ENCODE measurements at regions not wholly inside any gene's neighbourhood (a gene's known extent, or its start where the extent isn't known, plus 50 kb on each side); places are given as distances from the start of the nearest gene placed in this dataset.

GRCh38 chr9:107163370-107163769 is 119.7 kb upstream of the RAD23B start:
- no peak for DNase-seq (ENCODE audit: low read depth in 2 of 2)

DNA sequence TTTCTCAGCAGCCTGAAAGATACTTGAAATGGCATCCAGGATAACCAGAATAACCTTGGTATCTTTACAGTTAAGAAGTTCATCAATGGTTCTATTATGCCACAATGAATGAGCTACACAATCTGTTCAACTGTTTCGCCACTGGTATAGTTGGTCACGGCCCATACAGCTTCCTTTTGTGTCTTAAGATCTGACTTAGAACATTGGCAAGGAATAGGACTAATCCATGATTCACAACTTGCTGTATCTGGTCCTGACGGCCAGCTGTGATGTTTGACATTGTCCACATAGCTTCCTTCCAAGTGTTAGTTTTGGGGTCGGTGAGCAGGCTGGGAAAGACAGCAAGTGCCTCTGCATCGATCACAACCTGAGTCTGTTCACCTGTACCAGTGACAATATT is 113.3 kb upstream of the RAD23B start:
- no peak for DNase-seq (ENCODE audit: low read depth in 2 of 2)

- no peak for DNase-seq (ENCODE audit: low read depth in 2 of 2)
Observed at GRCh38 chr9:107170801-107171200, 112.3 kb upstream of the RAD23B start.

GRCh38 chr9:107172160-107172978 is 110.7 kb upstream of the RAD23B start:
- peak; percentile 11 to 14 for DNase-seq (ENCODE audit: low read depth in 2 of 2)

DNA sequence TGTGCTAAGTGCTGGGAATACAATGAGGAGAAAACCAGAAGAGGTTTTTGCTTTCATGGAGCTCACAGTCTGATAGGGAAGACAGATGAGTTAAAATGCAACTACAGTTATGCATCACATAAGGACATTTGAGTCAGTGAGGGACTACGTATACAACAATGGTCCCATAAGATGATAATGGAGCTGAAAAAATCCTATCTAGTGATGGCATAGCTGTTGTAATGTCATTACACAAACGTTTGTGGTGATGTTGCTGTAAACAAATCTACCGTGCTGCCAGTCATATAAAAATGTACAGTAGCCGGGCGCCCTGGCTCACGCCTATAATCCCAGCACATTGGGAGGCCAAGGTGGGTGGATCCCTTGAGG is 110.1 kb upstream of the RAD23B start:
- no peak for DNase-seq (ENCODE audit: low read depth in 2 of 2)

GRCh38 chr9:107173422-107174180 is 109.5 kb upstream of the RAD23B start:
- no peak for DNase-seq (ENCODE audit: low read depth in 2 of 2)

GRCh38 chr9:107174441-107174840 is 108.6 kb upstream of the RAD23B start:
- no peak for DNase-seq (ENCODE audit: low read depth in 2 of 2)

- no peak for DNase-seq (ENCODE audit: low read depth in 2 of 2)
Observed at GRCh38 chr9:107175041-107175440, 108.0 kb upstream of the RAD23B start.

DNA sequence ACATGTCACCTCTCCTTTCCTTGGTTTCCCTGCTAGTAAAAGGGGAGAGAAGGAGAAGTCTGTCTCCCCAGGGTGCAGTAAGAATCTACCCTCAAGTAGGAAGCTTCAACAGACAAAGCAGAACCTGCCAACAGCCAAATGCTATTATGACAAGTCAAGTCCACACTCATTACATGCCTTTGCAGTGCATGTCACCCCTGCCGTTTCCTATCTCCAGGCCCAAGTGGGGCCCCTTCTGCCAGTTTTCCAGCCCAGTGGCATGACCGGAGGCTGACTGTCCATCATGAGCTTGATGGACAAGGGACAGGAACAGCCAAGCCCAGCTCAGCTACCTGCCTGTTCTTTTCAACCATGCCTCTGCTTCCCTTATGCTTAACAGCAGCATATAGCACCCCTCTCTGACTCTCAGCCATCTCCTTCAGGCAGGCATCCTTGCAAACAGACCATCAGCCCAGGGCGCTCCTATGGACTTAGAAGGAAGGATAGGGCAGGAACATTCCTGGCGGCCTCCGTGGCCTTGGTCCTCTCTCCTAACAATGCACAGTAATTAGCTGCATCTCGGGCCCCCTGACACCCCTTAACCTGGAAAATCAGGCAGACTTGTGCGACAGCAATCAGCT is 107.2 kb upstream of the RAD23B start:
- no peak for DNase-seq (ENCODE audit: low read depth in 2 of 2)

- DNase-seq (ENCODE audit: low read depth in 2 of 2), result no peak
Observed at GRCh38 chr9:107176436-107177151, 106.5 kb upstream of the RAD23B start.

DNA sequence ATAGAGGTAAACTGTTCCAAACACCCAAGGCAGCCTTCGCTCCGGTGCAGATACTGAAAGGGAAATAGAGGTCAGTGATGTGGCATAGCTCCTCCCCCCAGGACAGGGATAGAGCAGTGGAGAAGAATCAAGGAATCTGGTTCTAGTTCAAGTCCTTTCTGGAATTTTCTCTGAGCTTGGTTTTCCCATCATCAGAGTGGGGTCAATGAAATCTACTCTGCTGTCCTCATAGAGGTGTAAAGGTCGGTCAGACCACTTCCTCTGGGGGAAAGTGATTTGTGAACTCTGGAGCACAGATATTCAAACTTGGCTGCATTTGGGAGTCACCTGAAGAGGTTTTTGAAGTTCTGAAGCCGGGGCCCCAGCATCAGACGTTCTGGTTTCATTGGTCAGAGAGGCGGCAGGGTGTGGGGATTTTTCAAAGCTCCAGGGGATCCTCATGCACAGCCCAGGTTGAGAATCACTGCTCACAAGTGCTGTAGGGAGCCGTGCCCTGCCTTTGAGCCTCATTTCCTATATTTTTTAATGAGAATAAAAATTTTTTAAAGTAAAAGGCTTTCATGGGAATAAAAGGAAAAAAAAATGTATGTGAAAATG is 105.7 kb upstream of the RAD23B start:
- no peak for DNase-seq (ENCODE audit: low read depth in 2 of 2)

GRCh38 chr9:107177857-107178256 is 105.2 kb upstream of the RAD23B start:
- DNase-seq (ENCODE audit: low read depth in 2 of 2), result no peak

- DNase-seq (ENCODE audit: low read depth in 2 of 2), result no peak
Observed at GRCh38 chr9:107178293-107178692, 104.8 kb upstream of the RAD23B start.

GRCh38 chr9:107180206-107180605 is 102.9 kb upstream of the RAD23B start:
- no peak for DNase-seq (ENCODE audit: low read depth in 2 of 2)

DNA sequence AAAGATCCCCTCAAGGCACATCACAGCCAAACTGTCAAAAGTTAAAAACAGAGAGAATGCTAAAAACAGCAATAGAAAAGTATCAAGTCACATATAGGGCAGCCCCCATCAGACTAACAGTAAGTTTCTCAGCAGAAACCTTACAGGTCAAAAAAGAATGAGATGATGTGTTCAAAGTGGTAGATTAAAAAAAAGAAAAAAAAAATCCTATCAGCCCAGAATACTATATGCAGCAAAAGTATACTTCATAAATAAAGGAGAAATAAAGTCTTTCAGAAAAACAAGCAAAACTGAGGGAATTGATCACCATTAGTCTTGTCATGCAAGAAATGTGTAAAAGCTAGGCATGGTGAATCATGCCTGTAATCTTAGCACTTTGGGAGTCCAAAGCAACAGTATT is 99.9 kb upstream of the RAD23B start:
- DNase-seq (ENCODE audit: low read depth in 2 of 2), result no peak

GRCh38 chr9:107188376-107188775 is 94.7 kb upstream of the RAD23B start:
- no peak for DNase-seq (ENCODE audit: low read depth in 2 of 2)

DNA sequence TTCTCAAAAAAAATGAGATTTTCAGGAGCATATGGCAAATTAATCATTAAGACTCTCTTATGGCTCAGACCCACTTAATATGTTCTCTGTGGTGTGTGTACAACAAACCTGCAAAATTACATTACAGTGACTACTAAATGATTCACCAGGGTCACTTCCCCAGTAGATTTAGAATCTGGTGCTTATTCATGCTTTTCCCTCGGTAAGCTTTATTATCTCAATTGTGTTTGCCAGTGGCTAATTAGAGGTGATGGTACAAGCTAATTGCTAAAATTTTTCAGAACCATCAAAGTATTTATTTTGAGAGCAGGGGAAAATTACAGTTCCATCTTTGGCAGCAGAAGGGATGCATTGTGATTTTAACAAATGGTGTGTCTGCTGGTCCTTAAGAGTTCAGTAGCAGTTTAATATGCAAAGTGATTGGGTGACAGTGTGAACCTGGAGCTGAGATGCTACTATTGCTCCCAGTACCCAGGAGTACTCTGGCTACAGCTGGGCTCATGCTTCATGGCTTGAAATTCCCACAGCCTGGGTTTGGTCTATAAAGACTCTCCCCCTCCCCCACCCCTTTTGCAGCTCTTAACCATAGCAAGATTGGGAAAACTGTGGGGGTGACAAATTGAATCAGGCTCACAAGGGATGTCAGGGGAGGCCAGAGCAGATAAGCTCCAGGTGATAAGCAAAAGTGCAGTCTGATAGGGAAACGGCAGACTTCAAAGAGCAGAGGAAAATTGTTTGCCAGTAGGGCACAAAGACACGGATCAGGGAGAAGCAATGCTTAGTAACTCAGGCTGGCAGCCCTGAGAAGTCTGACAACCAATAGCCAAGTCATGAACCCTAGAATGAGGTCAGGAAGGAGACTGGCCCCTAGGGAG is 92.8 kb upstream of the RAD23B start:
- DNase-seq (ENCODE audit: low read depth in 2 of 2), result no peak

DNA sequence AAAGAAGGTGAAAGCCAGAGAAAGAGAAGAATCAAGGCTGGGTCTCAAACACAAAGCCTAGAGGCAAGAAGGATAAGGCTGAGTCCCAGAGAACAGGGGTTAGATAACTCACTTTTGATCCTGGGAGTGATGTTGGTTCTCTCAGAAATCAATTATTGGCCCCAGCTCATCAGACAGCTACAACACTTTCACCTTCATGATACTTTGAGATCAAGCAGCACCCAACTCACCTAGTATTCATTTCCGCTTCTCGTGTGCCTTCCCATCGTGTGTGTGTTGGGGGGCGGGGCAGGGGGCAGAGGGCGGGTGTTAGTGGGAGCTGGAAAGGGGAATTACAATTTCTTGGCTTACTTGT is 92.2 kb upstream of the RAD23B start:
- DNase-seq (ENCODE audit: low read depth in 2 of 2), result no peak

GRCh38 chr9:107193251-107193650 is 89.8 kb upstream of the RAD23B start:
- no peak for DNase-seq (ENCODE audit: low read depth in 2 of 2)

GRCh38 chr9:107198718-107199117 is 84.4 kb upstream of the RAD23B start:
- DNase-seq (ENCODE audit: low read depth in 2 of 2), result no peak

GRCh38 chr9:107208121-107208520 is 75.0 kb upstream of the RAD23B start:
- DNase-seq (ENCODE audit: low read depth in 2 of 2), result no peak

All from activated CD8-positive, alpha-beta memory T cell treated with anti-CD3 and anti-CD28 coated beads for 4 hours (primary cell).